VCaP (cell line): ENCODE measurements at regions not wholly inside any gene's neighbourhood (a gene's known extent, or its start where the extent isn't known, plus 50 kb on each side); places are given as distances from the start of the nearest gene placed in this dataset.

Source experiments
- H3K27ac ChIP-seq: fragments of 450-650 bp; 2 replicates; pipeline ENCODE4 v1.5.1; 2017
- CTCF ChIP-seq: fragments of 450-650 bp; conservative IDR thresholded peaks from 2 replicates; pipeline ENCODE4 v1.5.1; 2017; ENCODE audit warnings: mild to moderate bottlenecking, moderate library complexity

DNA sequence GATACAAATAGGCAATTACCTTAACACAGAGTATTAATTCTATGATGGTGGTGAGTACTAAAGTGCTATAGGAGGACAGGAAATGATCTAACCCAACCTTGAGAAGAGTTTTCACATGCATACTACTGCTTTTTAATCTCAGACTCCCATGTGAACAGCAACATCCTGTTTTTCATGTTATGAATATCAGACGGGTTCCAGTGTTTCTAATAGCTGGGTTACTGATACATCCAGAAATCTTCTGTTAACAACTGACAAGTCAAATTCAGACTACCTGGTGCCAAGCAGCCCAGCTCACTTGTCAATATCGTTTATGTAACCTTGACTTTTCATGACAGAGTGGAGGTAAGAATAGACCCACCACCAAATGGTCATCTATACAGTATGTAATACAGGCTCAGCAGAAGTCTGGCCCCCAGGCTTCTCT lies 220.2 kb upstream of the COL8A1 start:
- TF ChIP-seq CTCF: no peak
- no peak overlapping the region for H3K27ac ChIP-seq

GRCh38 chr3:99413504-99413903 lies 224.9 kb upstream of the COL8A1 start:
- H3K27ac ChIP-seq: no peak overlapping the region
- no peak for TF ChIP-seq CTCF

GRCh38 chr3:99410789-99411311 lies 227.5 kb upstream of the COL8A1 start:
- TF ChIP-seq CTCF: no peak

DNA sequence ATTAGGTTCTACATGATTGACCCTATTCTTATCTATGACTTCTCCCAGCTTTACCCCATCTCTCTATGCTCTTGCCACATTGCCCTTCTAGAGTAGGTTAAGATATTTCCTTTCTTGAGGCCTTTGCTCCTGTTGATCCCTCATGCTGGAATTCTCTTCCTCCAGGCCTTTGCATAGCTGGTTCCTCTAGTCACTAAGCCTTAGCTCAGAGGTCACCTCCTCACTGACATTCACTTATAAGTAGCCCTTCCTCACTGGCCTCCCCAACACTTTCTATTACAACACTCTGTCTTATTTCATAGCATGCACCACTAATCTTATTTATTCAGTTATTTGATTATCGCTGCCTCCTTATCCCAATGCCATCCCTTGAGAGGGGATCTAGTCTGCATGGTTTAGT lies 228.4 kb upstream of the COL8A1 start:
- no peak overlapping the region for H3K27ac ChIP-seq
- no peak for TF ChIP-seq CTCF

More at GRCh38 chr3:99410789-99411311, 227.5 kb upstream of the COL8A1 start:
- no peak overlapping the region for H3K27ac ChIP-seq

- no peak overlapping the region for H3K27ac ChIP-seq
- no peak for TF ChIP-seq CTCF
Measured at GRCh38 chr3:99407257-99407656, 231.1 kb upstream of the COL8A1 start.

DNA sequence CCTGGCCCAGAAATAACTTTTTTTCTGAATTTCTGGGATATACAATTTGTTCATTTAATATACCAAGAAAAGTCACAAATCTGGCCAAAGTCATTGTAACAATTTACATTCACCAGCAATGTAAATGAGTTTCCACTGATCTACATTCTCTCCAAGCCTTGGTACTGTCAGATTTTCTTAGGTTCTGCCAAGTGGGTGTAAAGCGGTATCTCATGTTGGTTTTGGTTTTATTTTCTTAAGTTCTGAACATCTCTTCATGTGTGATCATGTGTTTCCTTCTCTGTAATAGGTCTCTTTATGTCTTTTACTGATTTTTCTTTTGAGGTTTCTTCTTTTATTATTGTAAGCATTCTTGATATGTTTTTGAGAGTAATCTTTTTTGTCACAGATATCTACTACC lies 235.6 kb upstream of the COL8A1 start:
- H3K27ac ChIP-seq: no peak overlapping the region
- no peak for TF ChIP-seq CTCF

GRCh38 chr3:99400352-99400751 lies 238.0 kb upstream of the COL8A1 start:
- H3K27ac ChIP-seq: no peak overlapping the region

More at GRCh38 chr3:99400352-99400751, 238.0 kb upstream of the COL8A1 start:
- no peak for TF ChIP-seq CTCF
